ENCODE measurements at regions not wholly inside any gene's neighbourhood (a gene's known extent, or its start where the extent isn't known, plus 50 kb on each side); places are given as distances from the start of the nearest gene placed in this dataset.
"Not testable (repeated sequence)": the region's sequence is repeated elsewhere in the genome, so short reads cannot be mapped to it uniquely, and the experiment has no call there.

DNA sequence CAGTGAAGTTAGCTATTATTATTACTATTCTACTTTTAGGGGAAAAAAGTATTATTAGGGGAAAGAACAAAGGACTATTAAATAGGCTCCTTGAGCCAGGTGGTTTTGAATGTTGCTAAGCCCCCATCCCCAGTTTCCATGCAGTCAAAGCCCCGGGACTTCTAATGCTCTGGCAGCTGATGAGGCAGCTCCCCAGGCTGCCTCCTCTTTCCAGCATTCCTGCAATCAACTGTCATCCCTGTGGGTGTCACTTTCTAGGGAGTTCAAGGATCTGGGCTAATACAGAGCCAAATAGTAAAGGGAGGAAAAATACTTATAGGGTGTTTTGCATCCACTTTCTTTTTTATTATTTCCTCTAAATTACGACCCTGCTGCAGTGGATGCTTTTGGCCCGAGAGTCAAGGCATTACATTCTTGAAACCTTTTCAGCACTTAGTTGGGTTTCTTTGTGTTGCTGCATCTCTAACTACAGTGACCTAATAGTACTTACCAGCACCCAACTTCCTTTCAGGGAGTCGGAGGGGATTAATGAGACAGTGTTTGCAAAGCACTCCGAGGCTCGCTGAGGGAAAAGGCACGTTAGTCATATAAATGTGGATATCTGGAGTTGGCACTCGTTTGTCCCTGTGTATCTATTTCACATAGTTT lies 303.9 kb upstream of the MAP3K7 start:
- H3K36me3 ChIP-seq: no peaks in the 10 kb centered on the region
- no peak overlapping the region for H3K4me3 ChIP-seq
- no peak for TF ChIP-seq Cebpa-rat (IDR thresholded peaks at IDR 0.05)
- no peaks in the 10 kb centered on the region for H3K4me1 ChIP-seq
- H3K27me3 ChIP-seq: no peaks in the 10 kb centered on the region
- no peak overlapping the region for H3K9ac ChIP-seq
- no peaks in the 10 kb centered on the region for H4K20me1 ChIP-seq
- no peaks in the 10 kb centered on the region for H3K9me3 ChIP-seq
- no peak overlapping the region for H3K4me2 ChIP-seq
- no peak overlapping the region for H3K27ac ChIP-seq

DNA sequence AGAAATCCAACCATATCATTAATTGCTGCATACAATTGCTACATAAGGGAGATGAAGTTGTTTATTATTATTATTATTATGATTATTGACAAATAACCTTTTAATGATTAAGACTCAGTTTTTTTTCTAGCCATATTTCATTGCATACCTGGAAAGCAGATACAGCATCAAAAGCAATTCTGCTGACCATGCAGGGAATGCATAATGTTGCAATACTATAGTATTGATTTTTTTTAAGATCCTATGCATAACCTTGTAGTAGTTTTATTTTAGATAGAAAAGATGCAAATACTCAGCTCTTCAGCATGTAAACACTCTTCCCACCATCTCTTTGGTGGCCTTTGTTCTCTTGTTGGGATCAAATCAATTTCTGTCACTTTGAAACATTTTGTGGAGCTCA lies 300.9 kb upstream of the MAP3K7 start:
- no peaks in the 10 kb centered on the region for H3K36me3 ChIP-seq
- no peak overlapping the region for H3K4me3 ChIP-seq
- H4K20me1 ChIP-seq: no peaks in the 10 kb centered on the region
- no peaks in the 10 kb centered on the region for H3K27me3 ChIP-seq
- H3K4me1 ChIP-seq: no peaks in the 10 kb centered on the region
- no peak overlapping the region for H3K27ac ChIP-seq
- H3K4me2 ChIP-seq: no peak overlapping the region
- H3K9ac ChIP-seq: no peak overlapping the region
- H3K9me3 ChIP-seq: no peaks in the 10 kb centered on the region
- TF ChIP-seq Cebpa-rat (IDR thresholded peaks at IDR 0.05): no peak

DNA sequence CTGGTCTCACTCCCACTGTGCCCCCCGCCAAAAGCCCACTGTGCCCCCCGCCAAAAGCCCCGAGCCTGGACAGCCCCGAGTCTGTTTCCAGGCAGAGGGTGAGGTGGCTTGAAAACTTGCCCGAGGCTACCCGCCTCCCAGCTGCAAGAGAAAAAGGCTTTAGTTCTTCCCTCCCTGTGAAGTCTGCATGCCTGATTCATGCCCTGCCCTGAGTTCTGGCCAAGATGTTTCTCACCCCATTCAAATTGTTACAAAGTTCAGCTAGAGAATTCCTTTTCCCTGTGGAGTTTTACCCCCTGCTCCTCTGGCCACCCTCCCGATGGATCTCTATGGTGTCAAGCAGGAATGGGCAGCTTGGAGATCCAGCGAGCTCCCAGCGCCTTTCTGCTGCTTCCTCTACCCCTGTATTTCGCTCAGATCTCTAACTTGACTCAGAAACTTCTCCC lies 298.8 kb upstream of the MAP3K7 start:
- Histone ChIP-seq H4K20me1 (no peaks in the 10 kb centered on the region), H3K4me1 (no peaks in the 10 kb centered on the region), H3K36me3 (no peaks in the 10 kb centered on the region), H3K9ac (no peak overlapping the region), H3K9me3 (no peaks in the 10 kb centered on the region), H3K27ac (no peak overlapping the region), H3K4me2 (no peak overlapping the region), H3K4me3 (no peak overlapping the region), H3K27me3 (no peaks in the 10 kb centered on the region)
- TF ChIP-seq Cebpa-rat (IDR thresholded peaks at IDR 0.05): no peak

DNA sequence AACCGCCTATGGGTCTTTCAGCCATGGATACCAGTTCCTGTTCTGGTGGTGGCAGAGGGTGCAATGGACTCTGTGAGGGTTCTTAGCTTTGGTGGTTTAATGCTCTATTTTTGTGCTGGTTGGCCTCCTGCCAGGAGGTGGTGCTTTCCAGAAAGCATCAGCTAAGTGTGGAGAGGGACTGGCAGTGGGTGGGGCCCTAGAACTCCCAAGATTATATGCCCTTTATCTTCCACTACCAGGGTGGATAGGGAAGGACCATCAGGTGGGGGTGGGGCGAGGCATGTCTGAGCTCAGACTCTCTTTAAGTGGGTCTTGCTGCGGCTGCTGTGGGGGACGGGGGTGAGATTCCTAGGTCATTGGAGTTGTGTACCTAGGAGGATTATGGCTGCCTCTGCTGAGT lies 298.3 kb upstream of the MAP3K7 start:
- H3K27ac ChIP-seq, H4K20me1 ChIP-seq, H3K4me2 ChIP-seq, H3K27me3 ChIP-seq, H3K4me1 ChIP-seq, H3K4me3 ChIP-seq, H3K9me3 ChIP-seq, H3K36me3 ChIP-seq, H3K9ac ChIP-seq: not testable (repeated sequence)

DNA sequence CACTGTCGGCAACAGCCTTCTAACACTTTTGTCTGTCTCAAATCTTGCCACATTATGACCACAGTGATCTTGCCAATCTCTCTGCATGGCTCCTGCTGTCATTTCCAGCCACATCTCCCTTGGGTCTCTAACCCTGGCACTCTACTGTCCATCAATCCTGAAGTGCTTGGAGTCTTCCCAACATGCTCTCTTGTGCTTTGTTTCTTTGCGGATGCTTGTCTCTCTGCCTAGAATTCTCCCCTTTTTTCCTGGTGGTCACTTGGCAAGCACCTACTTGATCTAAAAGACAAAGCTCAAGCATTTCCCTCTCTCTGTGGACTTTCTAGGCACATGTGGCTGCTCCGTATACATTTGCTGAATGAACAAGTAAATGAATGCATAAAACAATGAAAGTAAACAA lies 290.7 kb upstream of the MAP3K7 start:
- Histone ChIP-seq H3K27me3 (no peaks in the 10 kb centered on the region), H3K36me3 (no peaks in the 10 kb centered on the region), H3K9ac (no peak overlapping the region), H3K4me1 (no peaks in the 10 kb centered on the region), H3K9me3 (no peaks in the 10 kb centered on the region), H3K27ac (no peak overlapping the region), H3K4me2 (no peak overlapping the region), H3K4me3 (no peak overlapping the region), H4K20me1 (no peaks in the 10 kb centered on the region)
- TF ChIP-seq Cebpa-rat (IDR thresholded peaks at IDR 0.05): no peak

DNA sequence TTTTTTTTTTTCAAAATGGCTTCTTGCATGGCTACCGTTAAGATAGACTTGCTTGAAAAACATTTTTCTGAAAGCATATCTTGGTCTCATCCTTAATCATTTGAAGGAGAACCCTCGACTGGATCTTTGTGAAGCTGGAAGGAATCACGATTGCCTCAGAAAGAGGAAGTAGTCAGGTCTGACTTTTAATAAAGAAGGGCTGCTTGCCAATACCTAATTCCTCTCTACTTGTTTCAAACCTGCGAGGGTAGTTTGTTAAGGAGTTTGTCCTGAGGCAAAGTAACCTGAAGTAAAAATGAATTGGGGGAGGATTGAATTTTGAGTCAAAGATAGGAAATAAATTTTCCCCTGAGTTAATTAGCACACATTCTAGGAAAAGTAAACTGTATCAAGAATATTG lies 288.1 kb upstream of the MAP3K7 start:
- no peaks in the 10 kb centered on the region for H3K4me1 ChIP-seq
- H4K20me1 ChIP-seq: no peaks in the 10 kb centered on the region
- H3K27me3 ChIP-seq: no peaks in the 10 kb centered on the region
- no peaks in the 10 kb centered on the region for H3K9me3 ChIP-seq
- no peak for TF ChIP-seq Cebpa-rat (IDR thresholded peaks at IDR 0.05)
- H3K4me2 ChIP-seq: no peak overlapping the region
- no peak overlapping the region for H3K4me3 ChIP-seq
- H3K36me3 ChIP-seq: no peaks in the 10 kb centered on the region
- H3K9ac ChIP-seq: no peak overlapping the region
- H3K27ac ChIP-seq: no peak overlapping the region

DNA sequence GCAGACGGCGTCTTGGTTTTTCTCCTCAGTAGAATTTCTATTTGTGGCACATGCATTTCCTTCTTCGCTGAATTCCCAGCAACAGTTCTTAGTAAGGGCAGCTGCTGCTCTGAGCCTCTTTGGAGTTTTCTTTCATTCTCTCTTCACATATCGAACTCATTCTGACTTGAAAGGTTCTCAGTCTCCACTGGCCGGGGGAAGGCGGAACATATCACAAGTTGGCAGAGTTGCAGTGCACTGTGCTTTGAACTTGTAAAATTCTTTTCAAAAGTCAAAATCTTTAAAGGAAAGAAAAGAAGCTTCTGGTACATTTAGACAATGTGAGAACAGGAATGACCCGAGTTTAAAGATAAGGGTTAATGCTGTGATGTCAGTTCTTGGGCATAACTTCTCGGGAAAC lies 286.1 kb upstream of the MAP3K7 start:
- H3K27me3 ChIP-seq: no peaks in the 10 kb centered on the region

DNA sequence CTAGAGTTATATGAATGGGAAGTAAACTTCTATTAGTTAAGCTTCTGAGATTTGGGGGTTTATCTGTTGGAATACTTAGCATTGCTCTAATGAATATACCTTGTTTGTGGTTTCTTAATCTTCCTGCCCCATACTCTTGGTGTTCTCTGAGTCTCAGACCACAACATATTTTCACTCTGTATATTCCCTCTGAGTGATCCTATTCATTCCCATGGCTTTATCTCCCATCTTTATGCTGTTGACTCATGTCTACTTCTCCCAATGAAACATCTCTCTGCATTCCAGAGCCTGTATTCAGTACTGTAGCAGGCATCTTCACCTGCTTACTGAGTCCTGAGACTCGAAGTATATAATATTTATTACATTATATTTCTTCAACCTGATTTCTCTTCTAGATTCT lies 283.7 kb upstream of the MAP3K7 start:
- no peak overlapping the region for H3K9ac ChIP-seq
- H3K36me3 ChIP-seq: no peaks in the 10 kb centered on the region
- no peak overlapping the region for H3K27ac ChIP-seq
- no peak overlapping the region for H3K4me3 ChIP-seq
- H3K4me2 ChIP-seq: no peak overlapping the region
- H4K20me1 ChIP-seq: no peaks in the 10 kb centered on the region
- no peak for TF ChIP-seq Cebpa-rat (IDR thresholded peaks at IDR 0.05)
- H3K4me1 ChIP-seq: no peaks in the 10 kb centered on the region
- H3K9me3 ChIP-seq: no peaks in the 10 kb centered on the region
- H3K27me3 ChIP-seq: no peaks in the 10 kb centered on the region

More for the DNA sequence above, 286.1 kb upstream of the MAP3K7 start:
- Histone ChIP-seq H3K4me3 (no peak overlapping the region), H3K9ac (no peak overlapping the region), H4K20me1 (no peaks in the 10 kb centered on the region), H3K4me2 (no peak overlapping the region), H3K27ac (no peak overlapping the region), H3K4me1 (no peaks in the 10 kb centered on the region), H3K36me3 (no peaks in the 10 kb centered on the region), H3K9me3 (no peaks in the 10 kb centered on the region)
- TF ChIP-seq Cebpa-rat (IDR thresholded peaks at IDR 0.05): no peak

DNA sequence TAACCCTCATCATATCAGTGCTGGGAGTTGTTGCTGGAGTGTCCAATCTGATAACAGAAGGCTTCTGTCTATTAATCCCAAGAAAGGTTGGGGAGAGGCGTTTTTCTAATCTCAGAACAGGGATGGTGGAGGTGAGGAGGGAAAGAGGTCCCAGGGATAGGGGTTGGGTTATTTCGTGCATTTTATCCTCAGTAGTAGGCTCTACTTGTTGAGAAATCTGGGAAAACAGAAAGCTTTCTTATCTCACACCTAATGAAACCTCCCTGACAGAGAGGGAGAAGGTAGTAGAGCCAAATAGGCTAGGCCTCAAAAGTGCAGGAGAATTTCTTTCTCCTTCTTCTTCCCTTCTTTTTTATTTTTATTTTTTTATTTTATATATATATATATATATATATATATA lies 281.8 kb upstream of the MAP3K7 start:
- Histone ChIP-seq H3K9ac (no peak overlapping the region), H3K27me3 (no peaks in the 10 kb centered on the region), H3K36me3 (no peaks in the 10 kb centered on the region), H3K27ac (no peak overlapping the region), H3K4me3 (no peak overlapping the region), H3K4me1 (no peaks in the 10 kb centered on the region), H3K4me2 (no peak overlapping the region), H3K9me3 (no peaks in the 10 kb centered on the region), H4K20me1 (no peaks in the 10 kb centered on the region)
- no peak for TF ChIP-seq Cebpa-rat (IDR thresholded peaks at IDR 0.05)

DNA sequence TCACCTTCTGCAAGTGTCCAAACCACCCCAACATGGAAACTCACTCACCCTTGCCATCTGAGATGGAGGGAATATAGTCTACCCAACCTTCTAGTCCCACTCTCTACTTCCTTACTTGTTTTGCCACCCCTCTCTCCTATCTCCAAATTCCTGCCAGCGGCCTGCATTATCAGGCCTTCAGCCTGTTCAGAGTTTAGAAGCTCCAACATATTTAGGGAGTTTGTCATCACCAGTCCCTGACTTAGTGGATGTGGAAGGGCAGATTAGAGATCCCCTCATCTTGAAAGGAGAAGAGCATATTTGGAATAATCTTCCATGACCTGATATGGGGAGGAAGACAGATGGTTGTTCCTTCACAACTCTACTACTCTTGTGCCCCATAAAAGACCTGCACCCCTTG lies 281.4 kb upstream of the MAP3K7 start:
- Histone ChIP-seq H3K27me3 (no peaks in the 10 kb centered on the region), H3K9ac (no peak overlapping the region), H4K20me1 (no peaks in the 10 kb centered on the region), H3K4me3 (no peak overlapping the region), H3K4me1 (no peaks in the 10 kb centered on the region), H3K4me2 (no peak overlapping the region), H3K9me3 (no peaks in the 10 kb centered on the region), H3K36me3 (no peaks in the 10 kb centered on the region), H3K27ac (no peak overlapping the region)
- TF ChIP-seq Cebpa-rat (IDR thresholded peaks at IDR 0.05): no peak

DNA sequence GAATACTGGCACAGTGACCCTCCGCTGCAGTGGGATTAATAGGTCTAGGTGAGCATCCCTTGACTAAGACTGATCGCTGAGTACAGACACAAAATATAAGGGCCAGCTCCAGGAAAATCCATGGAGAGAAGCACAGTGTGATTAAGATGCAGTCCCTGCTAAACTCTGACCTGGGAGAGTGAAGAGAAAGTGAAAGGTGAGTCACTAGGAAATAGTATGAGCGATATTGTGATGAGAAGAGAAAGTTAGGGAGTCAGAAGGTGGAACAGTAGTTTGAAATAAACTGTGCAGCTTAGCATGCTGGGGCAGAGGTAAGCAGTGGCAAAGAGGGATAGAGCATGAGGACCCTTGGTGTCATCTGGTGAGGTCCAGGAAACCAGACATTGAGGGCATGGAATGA lies 278.6 kb upstream of the MAP3K7 start:
- Histone ChIP-seq H3K4me2 (no peak overlapping the region), H3K4me3 (no peak overlapping the region), H3K9ac (no peak overlapping the region), H3K9me3 (no peaks in the 10 kb centered on the region), H3K36me3 (no peaks in the 10 kb centered on the region), H3K27me3 (no peaks in the 10 kb centered on the region), H4K20me1 (no peaks in the 10 kb centered on the region), H3K4me1 (peaks cover 10% of the 10 kb centered on the region), H3K27ac (no peak overlapping the region)
- no peak for TF ChIP-seq Cebpa-rat (IDR thresholded peaks at IDR 0.05)

Measured in BLaER1 (cell line).